Upper lobe of left lung (tissue), 4 donors: ENCODE measurements at regions not wholly inside any gene's neighbourhood (a gene's known extent, or its start where the extent isn't known, plus 50 kb on each side); places are given as distances from the start of the nearest gene placed in this dataset.

ENCODE experiments used
- POLR2A ChIP-seq, 4 donors: fragments of 450-650 bp; IDR thresholded peaks; one replicate each; pipeline ENCODE4 v1.5.1; 2016 to 2017; ENCODE audit warnings: antibody characterized with exemption in 4 of 4, mild to moderate bottlenecking in 2 of 4
- POLR2AphosphoS5 ChIP-seq, 2 donors: sonication (generic); formaldehyde crosslinking; IDR thresholded peaks; one replicate each; pipeline ENCODE4 v1.5.1; 2017; ENCODE audit warnings: antibody characterized with exemption in 2 of 2
- TF ChIP-seq, protein P1 (sequence below), 6 experiments: fragments of 450-650 bp in 4 of 6; fragments of 200-600 bp in 2 of 6; sonication (generic) in 2 of 6; IDR thresholded peaks; one replicate each; pipeline ENCODE4 v1.5.1; 2016 to 2019; ENCODE audit warnings: antibody characterized with exemption in 6 of 6

- TF ChIP-seq, protein P1, sequence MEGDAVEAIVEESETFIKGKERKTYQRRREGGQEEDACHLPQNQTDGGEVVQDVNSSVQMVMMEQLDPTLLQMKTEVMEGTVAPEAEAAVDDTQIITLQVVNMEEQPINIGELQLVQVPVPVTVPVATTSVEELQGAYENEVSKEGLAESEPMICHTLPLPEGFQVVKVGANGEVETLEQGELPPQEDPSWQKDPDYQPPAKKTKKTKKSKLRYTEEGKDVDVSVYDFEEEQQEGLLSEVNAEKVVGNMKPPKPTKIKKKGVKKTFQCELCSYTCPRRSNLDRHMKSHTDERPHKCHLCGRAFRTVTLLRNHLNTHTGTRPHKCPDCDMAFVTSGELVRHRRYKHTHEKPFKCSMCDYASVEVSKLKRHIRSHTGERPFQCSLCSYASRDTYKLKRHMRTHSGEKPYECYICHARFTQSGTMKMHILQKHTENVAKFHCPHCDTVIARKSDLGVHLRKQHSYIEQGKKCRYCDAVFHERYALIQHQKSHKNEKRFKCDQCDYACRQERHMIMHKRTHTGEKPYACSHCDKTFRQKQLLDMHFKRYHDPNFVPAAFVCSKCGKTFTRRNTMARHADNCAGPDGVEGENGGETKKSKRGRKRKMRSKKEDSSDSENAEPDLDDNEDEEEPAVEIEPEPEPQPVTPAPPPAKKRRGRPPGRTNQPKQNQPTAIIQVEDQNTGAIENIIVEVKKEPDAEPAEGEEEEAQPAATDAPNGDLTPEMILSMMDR (IDR thresholded peaks at IDR 0.05) = no peak
- TF ChIP-seq POLR2A (IDR thresholded peaks at IDR 0.05) = no peak
- TF ChIP-seq POLR2AphosphoS5 (IDR thresholded peaks at IDR 0.05) = no peak
These were observed 172.5 kb upstream of the FMR1 start for GRCh38 chrX:147739196-147739595.
